ENCODE measurements at regions not wholly inside any gene's neighbourhood (a gene's known extent, or its start where the extent isn't known, plus 50 kb on each side); places are given as distances from the start of the nearest gene placed in this dataset. TPM values are rescaled to one million over a fixed set of nuclear protein-coding genes. Genes with fewer than 3 reads are reported as not detected.

DNA sequence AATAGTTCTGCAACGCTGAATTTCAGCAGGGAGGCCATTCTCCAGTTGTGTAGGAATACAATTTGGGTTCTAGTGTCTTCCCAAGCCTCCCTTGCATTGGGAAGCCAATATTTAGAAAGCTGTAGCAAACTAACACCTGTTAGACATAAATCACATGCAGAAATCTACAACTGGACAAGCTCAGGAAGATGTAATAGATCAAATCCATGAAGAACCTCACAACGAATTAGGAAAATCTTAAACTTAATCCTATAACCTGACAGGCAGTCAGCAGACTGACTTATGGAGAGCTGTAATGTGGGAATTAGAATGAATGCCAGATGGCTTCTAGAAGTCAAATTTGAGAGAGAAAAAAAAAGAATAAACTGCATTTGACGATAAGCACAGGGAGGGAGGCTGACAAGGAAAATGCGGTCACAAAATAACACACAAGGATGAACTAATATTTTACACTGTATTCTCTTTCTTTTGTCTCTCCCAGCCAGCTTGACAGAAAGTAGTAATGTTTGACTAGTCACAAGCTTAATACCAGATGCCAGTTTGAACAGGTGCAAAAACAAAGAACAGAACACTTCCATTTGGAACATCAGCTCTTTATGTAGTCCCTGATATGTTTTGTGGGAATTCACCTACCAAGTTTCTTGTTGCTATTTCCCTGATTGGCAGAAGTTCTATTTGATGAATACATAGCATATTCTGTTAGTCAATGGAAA is 50.8 kb upstream of the FANCL start:
- peaks cover 9% of the 10 kb centered on the region; the same call in 1 of the 2 replicates for H3K4me1 Mint-ChIP-seq (ENCODE audit: low read depth)
- DNase-seq, result no peak
- H3K9me3 Mint-ChIP-seq, result no peaks in the 10 kb centered on the region
- H3K27ac Mint-ChIP-seq, result no peak overlapping the region
- H3K27me3 Mint-ChIP-seq (ENCODE audit: insufficient read depth), result no peaks in the 10 kb centered on the region
- H3K4me3 Mint-ChIP-seq, result no peak overlapping the region
- no peaks in the 10 kb centered on the region for H3K36me3 Mint-ChIP-seq (ENCODE audit: low read depth)
- TF ChIP-seq, protein P1, sequence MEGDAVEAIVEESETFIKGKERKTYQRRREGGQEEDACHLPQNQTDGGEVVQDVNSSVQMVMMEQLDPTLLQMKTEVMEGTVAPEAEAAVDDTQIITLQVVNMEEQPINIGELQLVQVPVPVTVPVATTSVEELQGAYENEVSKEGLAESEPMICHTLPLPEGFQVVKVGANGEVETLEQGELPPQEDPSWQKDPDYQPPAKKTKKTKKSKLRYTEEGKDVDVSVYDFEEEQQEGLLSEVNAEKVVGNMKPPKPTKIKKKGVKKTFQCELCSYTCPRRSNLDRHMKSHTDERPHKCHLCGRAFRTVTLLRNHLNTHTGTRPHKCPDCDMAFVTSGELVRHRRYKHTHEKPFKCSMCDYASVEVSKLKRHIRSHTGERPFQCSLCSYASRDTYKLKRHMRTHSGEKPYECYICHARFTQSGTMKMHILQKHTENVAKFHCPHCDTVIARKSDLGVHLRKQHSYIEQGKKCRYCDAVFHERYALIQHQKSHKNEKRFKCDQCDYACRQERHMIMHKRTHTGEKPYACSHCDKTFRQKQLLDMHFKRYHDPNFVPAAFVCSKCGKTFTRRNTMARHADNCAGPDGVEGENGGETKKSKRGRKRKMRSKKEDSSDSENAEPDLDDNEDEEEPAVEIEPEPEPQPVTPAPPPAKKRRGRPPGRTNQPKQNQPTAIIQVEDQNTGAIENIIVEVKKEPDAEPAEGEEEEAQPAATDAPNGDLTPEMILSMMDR (IDR thresholded peaks at IDR 0.05), result no peak

Small RNA genes in the stretch of these regions (microRNA-seq; reads per million reads assigned to microRNA genes)
- gene MIR4432, result not detected

Data from HFFc6 (cell line).